ENCODE measurements at regions not wholly inside any gene's neighbourhood (a gene's known extent, or its start where the extent isn't known, plus 50 kb on each side); places are given as distances from the start of the nearest gene placed in this dataset.

DNA sequence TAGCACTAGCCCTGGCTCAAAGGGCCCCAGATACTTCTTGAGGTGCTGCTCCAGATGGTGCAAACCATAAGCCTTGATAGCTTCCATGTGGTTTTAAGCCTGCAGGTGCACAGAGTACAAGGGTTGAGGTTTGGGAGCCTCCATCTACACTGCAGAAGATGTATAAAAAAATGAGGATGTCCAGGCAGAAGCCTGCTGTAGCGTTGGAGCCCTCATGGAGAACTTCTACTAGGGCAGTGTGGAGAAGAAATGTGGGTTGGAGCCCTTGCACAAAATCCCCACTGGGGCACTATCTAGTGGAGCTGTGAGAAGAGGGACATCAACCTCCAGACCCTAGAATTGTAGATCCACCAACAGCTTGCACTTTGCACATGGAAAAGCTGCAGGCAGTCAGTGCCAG is 231.9 kb downstream of the CHIC2 start:
- DNase-seq (ENCODE audit: low read depth), result no peak
- no peak overlapping the region for H3K4me3 ChIP-seq (ENCODE audit: low read depth, low read length)
- TF ChIP-seq, protein P1, sequence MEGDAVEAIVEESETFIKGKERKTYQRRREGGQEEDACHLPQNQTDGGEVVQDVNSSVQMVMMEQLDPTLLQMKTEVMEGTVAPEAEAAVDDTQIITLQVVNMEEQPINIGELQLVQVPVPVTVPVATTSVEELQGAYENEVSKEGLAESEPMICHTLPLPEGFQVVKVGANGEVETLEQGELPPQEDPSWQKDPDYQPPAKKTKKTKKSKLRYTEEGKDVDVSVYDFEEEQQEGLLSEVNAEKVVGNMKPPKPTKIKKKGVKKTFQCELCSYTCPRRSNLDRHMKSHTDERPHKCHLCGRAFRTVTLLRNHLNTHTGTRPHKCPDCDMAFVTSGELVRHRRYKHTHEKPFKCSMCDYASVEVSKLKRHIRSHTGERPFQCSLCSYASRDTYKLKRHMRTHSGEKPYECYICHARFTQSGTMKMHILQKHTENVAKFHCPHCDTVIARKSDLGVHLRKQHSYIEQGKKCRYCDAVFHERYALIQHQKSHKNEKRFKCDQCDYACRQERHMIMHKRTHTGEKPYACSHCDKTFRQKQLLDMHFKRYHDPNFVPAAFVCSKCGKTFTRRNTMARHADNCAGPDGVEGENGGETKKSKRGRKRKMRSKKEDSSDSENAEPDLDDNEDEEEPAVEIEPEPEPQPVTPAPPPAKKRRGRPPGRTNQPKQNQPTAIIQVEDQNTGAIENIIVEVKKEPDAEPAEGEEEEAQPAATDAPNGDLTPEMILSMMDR (IDR thresholded peaks at IDR 0.05; ENCODE audit: control insufficient read depth, extremely low read depth, insufficient read depth), result no peak

DNA sequence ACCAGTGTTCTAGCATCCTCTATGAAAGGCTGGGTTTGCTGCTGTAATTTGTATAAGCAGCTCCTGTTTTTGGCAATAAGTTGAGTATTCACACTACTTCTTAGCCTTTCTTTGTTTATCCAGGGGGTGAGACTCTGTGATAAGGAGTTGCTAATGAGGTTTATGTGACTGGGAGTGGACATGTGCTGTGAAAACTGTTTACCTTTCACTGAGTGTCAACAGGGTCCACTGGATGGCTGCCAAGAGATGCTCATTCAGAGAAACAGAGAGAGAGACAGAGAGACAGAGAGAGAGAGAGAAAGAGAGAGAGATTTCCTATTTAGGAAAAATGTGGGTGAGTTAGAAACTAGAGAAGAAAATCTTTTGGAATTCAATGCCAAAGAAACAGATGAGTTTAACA is 233.9 kb downstream of the CHIC2 start:
- no peak for DNase-seq (ENCODE audit: low read depth)
- H3K4me3 ChIP-seq (ENCODE audit: low read depth, low read length), result no peak overlapping the region
- TF ChIP-seq, protein P1 (IDR thresholded peaks at IDR 0.05; ENCODE audit: control insufficient read depth, extremely low read depth, insufficient read depth), result no peak

- no peak overlapping the region for H3K4me3 ChIP-seq (ENCODE audit: low read depth, low read length)
- TF ChIP-seq, protein P1 (IDR thresholded peaks at IDR 0.05; ENCODE audit: control insufficient read depth, extremely low read depth, insufficient read depth), result no peak
- no peak for DNase-seq (ENCODE audit: low read depth)
Measured at GRCh38 chr4:53821179-53821851, 230.0 kb upstream of the LNX1 start.

- no peak for DNase-seq (ENCODE audit: low read depth)
- no peak overlapping the region for H3K4me3 ChIP-seq (ENCODE audit: low read depth, low read length)
- TF ChIP-seq, protein P1 (IDR thresholded peaks at IDR 0.05; ENCODE audit: control insufficient read depth, extremely low read depth, insufficient read depth), result no peak
Measured at GRCh38 chr4:53818104-53818503, 226.8 kb upstream of the LNX1 start.

DNA sequence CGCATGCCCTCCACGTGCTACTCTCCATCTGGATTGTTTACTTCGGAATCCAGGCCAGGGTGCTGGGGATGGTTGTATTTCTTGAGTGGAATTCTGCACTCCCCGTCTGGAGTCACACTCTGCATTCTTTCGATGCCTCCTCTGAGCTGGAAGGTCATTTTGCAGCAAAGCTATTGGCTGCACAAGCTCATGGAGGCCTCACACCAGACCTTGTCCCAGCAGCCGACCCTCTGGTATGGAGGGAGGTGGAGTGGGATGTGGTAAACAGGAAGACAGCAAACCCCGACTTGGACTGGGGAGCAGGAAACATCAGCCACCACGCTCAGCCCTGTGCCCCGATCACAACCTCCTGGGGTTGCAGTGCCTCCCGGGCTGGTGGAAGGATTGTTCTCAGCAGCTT is 225.3 kb upstream of the LNX1 start:
- TF ChIP-seq, protein P1 (IDR thresholded peaks at IDR 0.05; ENCODE audit: control insufficient read depth, extremely low read depth, insufficient read depth), result no peak
- DNase-seq (ENCODE audit: low read depth), result no peak
- H3K4me3 ChIP-seq (ENCODE audit: low read depth, low read length), result no peak overlapping the region

GRCh38 chr4:53815281-53815680 is 224.0 kb upstream of the LNX1 start:
- H3K4me3 ChIP-seq (ENCODE audit: low read depth, low read length), result no peak overlapping the region
- TF ChIP-seq, protein P1 (IDR thresholded peaks at IDR 0.05; ENCODE audit: control insufficient read depth, extremely low read depth, insufficient read depth), result no peak
- DNase-seq (ENCODE audit: low read depth), result no peak

- H3K4me3 ChIP-seq (ENCODE audit: low read depth, low read length), result no peak overlapping the region
- DNase-seq (ENCODE audit: low read depth), result no peak
- TF ChIP-seq, protein P1 (IDR thresholded peaks at IDR 0.05; ENCODE audit: control insufficient read depth, extremely low read depth, insufficient read depth), result no peak
Measured at GRCh38 chr4:53813998-53814397, 222.7 kb upstream of the LNX1 start.
